B cell (primary cell): ENCODE measurements at regions not wholly inside any gene's neighbourhood (a gene's known extent, or its start where the extent isn't known, plus 50 kb on each side); places are given as distances from the start of the nearest gene placed in this dataset.

Source experiments
- ATAC-seq: fragments of 200-7000 bp; cut with Tn5 transposase; one replicate; pipeline ENCODE4 v1.10.0; 2021; ENCODE audit warnings: low read depth, mild to moderate bottlenecking, moderate number of reproducible peaks, moderate library complexity
- CTCF ChIA-PET: fragments of 350-600 bp; sonication (Branson Sonifier 250); formaldehyde crosslinking; loops from one replicate; lab custom pipeline; 2021; ENCODE audit warnings: antibody characterized with exemption, inconsistent platforms; lab: Charles Lee
- POLR2A ChIA-PET: fragments of 350-600 bp; sonication (Branson Sonifier 250); formaldehyde crosslinking; loops from one replicate; lab custom pipeline; 2021; ENCODE audit warnings: antibody characterized with exemption; lab: Charles Lee
- DNase-seq: peaks from one replicate; pipeline ENCODE4 v3.0.0; 2013
- H2AFZ ChIP-seq: 2 replicates; pipeline ENCODE4 v1.6.1; 2012; ENCODE audit warnings: mild to moderate bottlenecking, low read depth, low read length; ENCODE audit not compliant: insufficient read depth, poor library complexity, severe bottlenecking
- H3K27ac ChIP-seq, 2 donors: 1 replicate in 1 of 2; 2 replicates in 1 of 2; pipeline ENCODE4 v1.5.1; 2012 to 2013; ENCODE audit warnings: low read length in 2 of 2, mild to moderate bottlenecking in 2 of 2, moderate library complexity in 1 of 2
- H3K27me3 ChIP-seq, 4 experiments: fragments of 200-600 bp in 1 of 4; sonication (generic) in 1 of 4; replicated peaks in 1 of 4; 1 replicate in 2 of 4; 2 replicates in 2 of 4; pipeline versions ENCODE4 v1.6.1 to v1.7.0; 2013 to 2016; ENCODE audit warnings: low read length in 3 of 4, mild to moderate bottlenecking in 2 of 4, mixed read lengths in 1 of 4, moderate library complexity in 1 of 4; ENCODE audit not compliant: insufficient read depth in 4 of 4, control insufficient read depth in 3 of 4; ENCODE audit errors: control extremely low read depth in 1 of 4
- H3K36me3 ChIP-seq, 2 experiments: replicated peaks in 1 of 2; 1 replicate in 1 of 2; 2 replicates in 1 of 2; pipeline versions ENCODE4 v1.6.1 to v1.7.1; 2013; ENCODE audit warnings: low read length in 1 of 2; ENCODE audit not compliant: insufficient read depth in 2 of 2, control insufficient read depth in 1 of 2; ENCODE audit errors: control extremely low read depth in 1 of 2, extremely low read depth in 1 of 2
- H3K4me1 ChIP-seq, 2 donors: fragments of 200-600 bp in 1 of 2; sonication (generic) in 1 of 2; 1 replicate in 1 of 2; 2 replicates in 1 of 2; pipeline versions ENCODE4 v1.5.1 to v1.6.1; 2013 to 2017; ENCODE audit warnings: low read length in 2 of 2; ENCODE audit not compliant: control insufficient read depth in 2 of 2, insufficient read depth in 2 of 2
- H3K4me2 ChIP-seq: replicated peaks from 2 replicates; pipeline ENCODE3; 2012; ENCODE audit warnings: mild to moderate bottlenecking, low read depth, low read length; ENCODE audit not compliant: poor library complexity, severe bottlenecking
- H3K4me3 ChIP-seq, 5 experiments: fragments of 200-600 bp in 1 of 5; sonication (generic) in 1 of 5; 1 replicate in 3 of 5; 2 replicates in 2 of 5; pipeline versions ENCODE4 v1.5.1 to v1.7.0; 2011 to 2016; ENCODE audit warnings: low read length in 4 of 5, mild to moderate bottlenecking in 4 of 5, low read depth in 2 of 5, control low read depth in 1 of 5, moderate library complexity in 1 of 5; ENCODE audit not compliant: insufficient read depth in 1 of 5; ENCODE audit errors: control extremely low read depth in 1 of 5, extremely low read depth in 1 of 5
- H3K79me2 ChIP-seq: fragments of 200-600 bp; sonication (generic); one replicate; pipeline ENCODE4 v1.6.0; 2016; ENCODE audit warnings: low read length; ENCODE audit not compliant: control insufficient read depth, insufficient read depth
- H3K9ac ChIP-seq: fragments of 200-600 bp; sonication (generic); 2 replicates; pipeline ENCODE4 v1.6.1; 2017; ENCODE audit warnings: mild to moderate bottlenecking, low read length, moderate library complexity
- H3K9me3 ChIP-seq, 3 donors: one replicate each; pipeline versions ENCODE4 v1.6.1 to v1.7.1; 2013; ENCODE audit warnings: low read length in 2 of 3; ENCODE audit not compliant: control insufficient read depth in 2 of 3, insufficient read depth in 1 of 3; ENCODE audit errors: control extremely low read depth in 1 of 3
- H4K20me1 ChIP-seq: 2 replicates; pipeline ENCODE4 v1.6.0; 2012; ENCODE audit warnings: mild to moderate bottlenecking, low read length; ENCODE audit not compliant: insufficient read depth, control insufficient read depth, poor library complexity, severe bottlenecking
- H3K27ac Mint-ChIP-seq: one replicate; pipeline ENCODE4 v1.8.0; 2021; ENCODE audit warnings: mixed read lengths
- H3K27me3 Mint-ChIP-seq: one replicate; pipeline ENCODE4 v1.8.0; 2021; ENCODE audit warnings: mixed read lengths
- H3K4me1 Mint-ChIP-seq: one replicate; pipeline ENCODE4 v1.8.0; 2021; ENCODE audit warnings: mixed read lengths
- H3K4me3 Mint-ChIP-seq: one replicate; pipeline ENCODE4 v1.8.0; 2021; ENCODE audit warnings: mixed read lengths
- H3K9me3 Mint-ChIP-seq: one replicate; pipeline ENCODE4 v1.8.0; 2022; ENCODE audit warnings: mixed read lengths; ENCODE audit not compliant: insufficient read depth
- EZH2 ChIP-seq: IDR thresholded peaks from 2 replicates; pipeline ENCODE4 v1.6.1; 2012; ENCODE audit warnings: borderline replicate concordance, low read depth, mild to moderate bottlenecking, moderate library complexity, low read length; ENCODE audit not compliant: insufficient read depth, poor library complexity, severe bottlenecking
- WGBS: methylation state at CpG from one replicate; pipeline ENCODE4 v1.1.5; 2013; ENCODE audit warnings: missing lambda C conversion rate; ENCODE audit not compliant: insufficient coverage; 5-methylcytosine and 5-hydroxymethylcytosine counted together
- intact Hi-C: fragments of 100-400 bp; cut with micrococcal nuclease; formaldehyde crosslinking; loops from one replicate; pipeline ENCODE4 v1.10.0; 2022
- TF ChIP-seq, protein P1 (sequence below): fragments of 200-600 bp; IDR thresholded peaks from one replicate; pipeline ENCODE4 v1.8.0; 2022; ENCODE audit warnings: antibody characterized with exemption, mild to moderate bottlenecking

GRCh38 chr18:61982475-61982874 lies 89.7 kb upstream of the RNF152 start:
- no peak for ATAC-seq
- no peaks in the 10 kb centered on the region for H3K9me3 ChIP-seq
- Mint-ChIP-seq H3K27me3 (peaks cover 15% of the 10 kb centered on the region), H3K4me1 (no peaks in the 10 kb centered on the region), H3K9me3 (no peaks in the 10 kb centered on the region), H3K4me3 (no peak overlapping the region), H3K27ac (no peak overlapping the region)
- no peaks in the 10 kb centered on the region for H4K20me1 ChIP-seq
- ChIA-PET POLR2A (no interaction called here), CTCF (no interaction called here)
- H3K4me2 ChIP-seq: no peak overlapping the region
- H3K9ac ChIP-seq: no peak overlapping the region
- no peak for DNase-seq
- H3K36me3 ChIP-seq: no peaks in the 10 kb centered on the region
- no peak overlapping the region for H2AFZ ChIP-seq
- no CpG with 5 or more reads among the region's 2 CpGs for WGBS
- H3K27me3 ChIP-seq: no peaks in the 10 kb centered on the region
- H3K79me2 ChIP-seq: no peaks in the 10 kb centered on the region
- H3K4me1 ChIP-seq: no peaks in the 10 kb centered on the region
- TF ChIP-seq EZH2: no peak
- TF ChIP-seq, protein P1, sequence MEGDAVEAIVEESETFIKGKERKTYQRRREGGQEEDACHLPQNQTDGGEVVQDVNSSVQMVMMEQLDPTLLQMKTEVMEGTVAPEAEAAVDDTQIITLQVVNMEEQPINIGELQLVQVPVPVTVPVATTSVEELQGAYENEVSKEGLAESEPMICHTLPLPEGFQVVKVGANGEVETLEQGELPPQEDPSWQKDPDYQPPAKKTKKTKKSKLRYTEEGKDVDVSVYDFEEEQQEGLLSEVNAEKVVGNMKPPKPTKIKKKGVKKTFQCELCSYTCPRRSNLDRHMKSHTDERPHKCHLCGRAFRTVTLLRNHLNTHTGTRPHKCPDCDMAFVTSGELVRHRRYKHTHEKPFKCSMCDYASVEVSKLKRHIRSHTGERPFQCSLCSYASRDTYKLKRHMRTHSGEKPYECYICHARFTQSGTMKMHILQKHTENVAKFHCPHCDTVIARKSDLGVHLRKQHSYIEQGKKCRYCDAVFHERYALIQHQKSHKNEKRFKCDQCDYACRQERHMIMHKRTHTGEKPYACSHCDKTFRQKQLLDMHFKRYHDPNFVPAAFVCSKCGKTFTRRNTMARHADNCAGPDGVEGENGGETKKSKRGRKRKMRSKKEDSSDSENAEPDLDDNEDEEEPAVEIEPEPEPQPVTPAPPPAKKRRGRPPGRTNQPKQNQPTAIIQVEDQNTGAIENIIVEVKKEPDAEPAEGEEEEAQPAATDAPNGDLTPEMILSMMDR: no peak
- intact Hi-C loops: no loop called here
- H3K27ac ChIP-seq: no peak overlapping the region
- H3K4me3 ChIP-seq: no peak overlapping the region

DNA sequence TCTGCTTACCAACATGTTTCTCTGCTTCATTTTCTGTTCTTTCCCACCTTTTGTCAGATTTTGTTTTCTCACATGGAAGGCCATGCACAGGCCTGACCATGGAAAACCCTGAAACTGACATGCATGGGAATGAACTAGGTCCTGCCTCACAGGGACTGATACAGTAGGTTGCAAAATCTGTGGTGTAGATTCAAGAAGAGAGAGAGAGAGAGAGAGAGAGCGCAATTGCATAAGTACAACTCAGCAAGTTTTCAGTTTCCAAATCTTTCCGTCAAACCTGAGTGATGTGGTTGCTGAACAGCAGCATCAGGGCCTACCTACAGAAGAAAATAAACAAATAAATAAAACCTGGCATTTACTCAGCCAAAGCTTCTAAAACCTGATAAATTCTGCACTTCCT lies 87.5 kb upstream of the RNF152 start:
- DNase-seq (no peak), ATAC-seq (no peak)
- Histone ChIP-seq H3K4me2 (no peak overlapping the region), H3K9me3 (no peaks in the 10 kb centered on the region), H3K27me3 (no peaks in the 10 kb centered on the region), H3K9ac (no peak overlapping the region), H4K20me1 (no peaks in the 10 kb centered on the region), H3K36me3 (no peaks in the 10 kb centered on the region), H3K79me2 (no peaks in the 10 kb centered on the region), H3K27ac (no peak overlapping the region), H3K4me1 (no peaks in the 10 kb centered on the region), H2AFZ (no peak overlapping the region), H3K4me3 (no peak overlapping the region)
- no peak overlapping the region for H3K27ac Mint-ChIP-seq
- ChIA-PET POLR2A (no interaction called here), CTCF (no interaction called here)
- no peaks in the 10 kb centered on the region for H3K9me3 Mint-ChIP-seq
- no CpG with 5 or more reads among the region's 2 CpGs for WGBS
- H3K4me3 Mint-ChIP-seq: no peak overlapping the region
- peaks cover 12% of the 10 kb centered on the region for H3K27me3 Mint-ChIP-seq
- intact Hi-C loops: no loop called here
- H3K4me1 Mint-ChIP-seq: no peaks in the 10 kb centered on the region
- TF ChIP-seq EZH2: no peak
- TF ChIP-seq, protein P1: no peak
